ENCODE measurements at regions not wholly inside any gene's neighbourhood (a gene's known extent, or its start where the extent isn't known, plus 50 kb on each side); places are given as distances from the start of the nearest gene placed in this dataset.

GRCh38 chr13:73898276-73898675, 235.9 kb downstream of the KLF12 start:
- Histone ChIP-seq H3K4me2 (ENCODE audit: low read length) (no peak overlapping the region), H3K79me2 (ENCODE audit: insufficient read depth, low read length) (no peaks in the 10 kb centered on the region)
- TF ChIP-seq EZH2 (IDR thresholded peaks at IDR 0.05; ENCODE audit: borderline replicate concordance, low read length) = no peak
- TF ChIP-seq CTCF (IDR thresholded peaks at IDR 0.05; ENCODE audit: low read length) = no peak

GRCh38 chr13:73894995-73895571, 239.1 kb downstream of the KLF12 start:
- no peaks in the 10 kb centered on the region for H3K79me2 ChIP-seq (ENCODE audit: insufficient read depth, low read length)
- no peak overlapping the region for H3K9ac ChIP-seq (ENCODE audit: low read length)
- H3K36me3 ChIP-seq (ENCODE audit: insufficient read depth, low read length) = no peaks in the 10 kb centered on the region
- H3K4me3 ChIP-seq (ENCODE audit: low read depth, low read length, poor library complexity, severe bottlenecking) = no peak overlapping the region
- no peaks in the 10 kb centered on the region for H3K4me1 ChIP-seq (ENCODE audit: insufficient read depth, low read length, severe bottlenecking)
- no peak overlapping the region for H3K27ac ChIP-seq (ENCODE audit: low read depth, low read length, poor library complexity, severe bottlenecking)
- no peaks in the 10 kb centered on the region for H3F3A ChIP-seq (ENCODE audit: insufficient read depth, low read length)
- H3K4me2 ChIP-seq (ENCODE audit: low read length) = no peak overlapping the region
- H4K20me1 ChIP-seq (ENCODE audit: insufficient read depth, low read length) = no peaks in the 10 kb centered on the region
- H2AFZ ChIP-seq (ENCODE audit: low read length) = no peak overlapping the region
- no peaks in the 10 kb centered on the region for H3K27me3 ChIP-seq (ENCODE audit: insufficient read depth, low read length)
- TF ChIP-seq EZH2 (IDR thresholded peaks at IDR 0.05; ENCODE audit: borderline replicate concordance, low read length) = no peak
- TF ChIP-seq CTCF (IDR thresholded peaks at IDR 0.05; ENCODE audit: low read length) = no peak
- H3K9me2 ChIP-seq (ENCODE audit: low read depth, low read length) = no peaks in the 10 kb centered on the region
- H3K9me3 ChIP-seq (ENCODE audit: low read length) = no peaks in the 10 kb centered on the region

More at GRCh38 chr13:73898276-73898675, 235.9 kb downstream of the KLF12 start:
- Histone ChIP-seq H3K27me3 (ENCODE audit: insufficient read depth, low read length) (no peaks in the 10 kb centered on the region), H2AFZ (ENCODE audit: low read length) (no peak overlapping the region), H3K4me3 (ENCODE audit: low read depth, low read length, poor library complexity, severe bottlenecking) (no peak overlapping the region), H4K20me1 (ENCODE audit: insufficient read depth, low read length) (no peaks in the 10 kb centered on the region), H3K4me1 (ENCODE audit: insufficient read depth, low read length, severe bottlenecking) (peaks cover 12% of the 10 kb centered on the region), H3K9ac (ENCODE audit: low read length) (no peak overlapping the region), H3K9me3 (ENCODE audit: low read length) (no peaks in the 10 kb centered on the region), H3K36me3 (ENCODE audit: insufficient read depth, low read length) (no peaks in the 10 kb centered on the region; the same call in 1 of the 2 replicates), H3F3A (ENCODE audit: insufficient read depth, low read length) (no peaks in the 10 kb centered on the region), H3K9me2 (ENCODE audit: low read depth, low read length) (no peaks in the 10 kb centered on the region), H3K27ac (ENCODE audit: low read depth, low read length, poor library complexity, severe bottlenecking) (no peak overlapping the region)

- Histone ChIP-seq H3K79me2 (ENCODE audit: insufficient read depth, low read length) (no peaks in the 10 kb centered on the region), H4K20me1 (ENCODE audit: insufficient read depth, low read length) (no peaks in the 10 kb centered on the region), H3F3A (ENCODE audit: insufficient read depth, low read length) (no peaks in the 10 kb centered on the region), H3K4me3 (ENCODE audit: low read depth, low read length, poor library complexity, severe bottlenecking) (no peak overlapping the region), H3K9ac (ENCODE audit: low read length) (no peak overlapping the region), H3K4me1 (ENCODE audit: insufficient read depth, low read length, severe bottlenecking) (no peaks in the 10 kb centered on the region), H2AFZ (ENCODE audit: low read length) (no peak overlapping the region), H3K27me3 (ENCODE audit: insufficient read depth, low read length) (no peaks in the 10 kb centered on the region), H3K9me3 (ENCODE audit: low read length) (no peaks in the 10 kb centered on the region), H3K36me3 (ENCODE audit: insufficient read depth, low read length) (no peaks in the 10 kb centered on the region), H3K4me2 (ENCODE audit: low read length) (no peak overlapping the region), H3K27ac (ENCODE audit: low read depth, low read length, poor library complexity, severe bottlenecking) (no peak overlapping the region), H3K9me2 (ENCODE audit: low read depth, low read length) (no peaks in the 10 kb centered on the region)
- TF ChIP-seq CTCF (IDR thresholded peaks at IDR 0.05; ENCODE audit: low read length) (no peak), EZH2 (IDR thresholded peaks at IDR 0.05; ENCODE audit: borderline replicate concordance, low read length) (no peak)
Measured at GRCh38 chr13:73893833-73894232, 240.4 kb downstream of the KLF12 start.
